ENCODE measurements at regions not wholly inside any gene's neighbourhood (a gene's known extent, or its start where the extent isn't known, plus 50 kb on each side); places are given as distances from the start of the nearest gene placed in this dataset.

DNA sequence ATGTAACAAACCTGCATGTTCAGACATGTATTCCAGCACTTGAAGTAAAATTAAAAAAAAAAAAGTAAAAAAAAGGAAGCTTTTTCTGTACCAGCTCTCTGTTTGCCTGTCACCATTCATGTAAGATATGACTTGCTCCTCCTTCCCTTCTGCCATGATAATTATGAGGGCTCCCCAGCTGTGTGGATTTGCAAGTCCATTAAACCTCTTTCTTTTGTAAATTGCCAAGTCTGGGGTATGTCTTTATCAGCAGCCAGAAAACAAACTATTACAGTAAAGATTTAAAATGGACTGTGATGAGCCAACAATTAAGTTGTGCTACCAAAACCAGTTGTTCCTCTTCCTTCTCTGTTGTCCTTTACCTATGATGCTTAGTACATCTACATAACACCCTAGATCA lies 619.6 kb downstream of the ARL4A start:
- no peak for DNase-seq (ENCODE audit: low spot score)

DNA sequence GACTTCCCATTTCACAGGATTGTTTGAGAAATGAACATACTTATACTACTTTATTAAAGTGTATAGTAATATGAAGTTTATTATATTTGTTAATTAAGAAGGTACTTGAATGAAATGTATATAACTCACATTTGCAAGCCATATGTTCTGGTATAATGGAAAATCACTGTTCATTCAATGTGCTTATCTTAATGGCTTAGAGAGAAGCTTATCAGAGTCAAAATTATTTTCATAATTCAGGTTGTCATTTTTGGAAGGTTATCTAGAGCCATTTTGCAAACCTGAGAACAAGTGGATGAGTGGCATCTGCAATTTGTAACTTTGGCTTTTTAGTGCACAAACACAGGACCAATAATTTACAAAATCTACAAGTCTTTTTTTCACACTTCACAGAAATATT lies 621.0 kb downstream of the ARL4A start:
- no peak for DNase-seq (ENCODE audit: low spot score)

DNA sequence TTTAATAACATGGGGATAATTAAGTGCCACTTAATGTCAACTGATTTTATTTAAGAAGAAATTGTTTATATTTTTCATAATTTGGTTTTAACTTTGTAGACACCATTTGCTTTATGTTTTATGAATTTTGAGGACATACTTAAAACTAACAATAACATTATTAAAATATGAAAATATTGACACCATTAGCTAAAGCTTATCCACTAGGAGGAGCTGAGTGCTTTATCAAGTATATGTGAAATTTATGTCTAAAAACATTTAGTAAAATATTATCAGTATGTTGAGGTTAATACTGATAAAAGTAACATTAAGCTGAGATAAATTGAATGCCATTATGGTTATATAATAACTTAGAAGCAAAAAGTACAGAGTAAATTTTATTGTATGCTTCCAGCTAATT lies 622.1 kb downstream of the ARL4A start:
- DNase-seq (ENCODE audit: low spot score) = no peak

DNA sequence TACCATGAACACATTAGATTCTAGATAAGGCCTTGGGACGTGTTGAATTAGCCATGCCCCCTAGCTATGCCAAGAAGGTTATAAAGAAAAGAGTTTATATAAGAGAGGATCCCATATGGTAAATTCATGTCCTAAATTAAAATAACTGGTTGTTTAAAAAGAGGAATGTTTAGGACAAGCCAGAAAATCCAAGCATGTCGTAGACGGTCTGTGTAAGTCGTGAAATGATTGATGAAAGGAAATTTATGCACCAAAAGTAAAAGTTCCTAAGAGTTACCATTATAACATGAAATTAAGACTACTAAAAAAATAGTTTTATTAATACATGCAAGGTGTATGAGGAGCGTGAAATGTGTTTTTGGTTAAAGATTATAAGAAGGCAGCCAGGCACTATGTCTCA lies 624.9 kb downstream of the ARL4A start:
- peak; percentile 15 for DNase-seq (ENCODE audit: low spot score)

DNA sequence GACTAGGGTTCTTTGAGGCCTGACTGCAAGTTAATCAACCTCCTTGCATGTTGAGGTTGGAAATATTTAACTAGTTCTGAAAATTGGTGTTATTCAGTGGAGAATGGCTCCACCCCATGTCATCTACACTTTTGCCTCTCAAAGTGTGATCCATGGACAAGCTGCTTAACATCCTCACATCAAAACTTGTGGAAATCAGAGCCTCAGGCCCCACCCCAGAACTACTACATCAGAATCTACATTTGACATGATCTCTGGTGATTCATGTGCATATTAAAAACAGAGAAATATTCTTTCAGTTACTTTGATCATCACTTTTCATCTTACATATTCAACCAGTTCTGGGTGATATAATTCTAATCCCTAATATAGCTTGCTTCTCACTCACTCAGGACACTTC lies 632.9 kb downstream of the ARL4A start:
- DNase-seq (ENCODE audit: low spot score) = no peak

DNA sequence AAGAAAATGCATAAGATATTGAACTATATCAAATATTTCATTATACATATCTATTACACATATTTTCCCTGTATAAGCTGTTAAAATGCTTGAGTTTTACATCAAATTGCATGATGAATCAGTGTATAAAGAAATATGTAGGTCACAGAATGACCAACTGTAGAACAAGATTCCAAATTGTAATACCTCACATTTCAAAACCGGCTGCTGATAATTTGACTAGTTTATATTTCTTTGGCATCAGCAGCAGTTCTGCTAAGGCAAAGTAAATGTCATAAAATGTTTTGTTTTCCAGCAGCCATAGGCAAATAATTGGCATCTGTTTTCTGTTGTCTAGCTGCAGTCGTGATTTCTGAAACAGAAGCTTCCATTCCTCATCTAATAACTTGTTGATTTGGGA lies 633.9 kb downstream of the ARL4A start:
- DNase-seq (ENCODE audit: low spot score) = no peak

DNA sequence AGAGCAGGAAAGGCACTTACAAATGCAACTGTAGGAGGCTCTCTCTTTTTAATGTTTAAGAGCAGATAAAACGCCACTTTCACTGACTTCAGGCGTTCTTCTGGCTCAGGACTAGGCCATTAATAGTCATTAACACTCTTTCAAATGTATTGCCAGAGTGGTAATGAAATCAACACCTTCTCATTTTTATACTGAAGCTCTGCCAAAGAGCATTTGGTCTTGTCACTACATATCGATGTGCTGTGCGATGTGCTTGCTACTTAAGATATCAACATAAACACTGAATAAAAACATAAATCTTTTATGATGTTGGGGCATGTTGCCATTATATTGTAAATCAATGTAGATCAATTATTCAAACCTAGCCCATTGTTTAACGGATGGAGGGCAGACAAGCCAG lies 634.7 kb downstream of the ARL4A start:
- no peak for DNase-seq (ENCODE audit: low spot score)

DNA sequence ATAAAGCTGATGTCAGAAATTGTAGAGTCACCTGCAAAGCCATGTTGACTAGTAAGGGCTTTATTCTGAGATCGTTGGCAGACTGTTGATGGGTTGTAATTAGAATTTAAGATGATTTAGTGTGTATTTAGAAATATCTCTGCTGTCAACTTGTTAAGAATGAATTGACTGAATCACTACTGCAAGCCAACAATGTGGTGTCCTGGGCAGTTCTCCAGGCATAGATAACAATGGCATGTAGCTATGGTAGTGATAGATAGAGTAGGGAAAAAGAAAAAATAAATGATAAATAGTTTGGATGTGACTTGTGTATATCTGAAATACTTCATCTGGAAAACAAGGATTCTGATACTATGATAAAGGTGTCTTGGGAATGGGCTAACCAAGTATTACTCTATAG lies 640.2 kb downstream of the ARL4A start:
- DNase-seq (ENCODE audit: low spot score) = no peak

DNA sequence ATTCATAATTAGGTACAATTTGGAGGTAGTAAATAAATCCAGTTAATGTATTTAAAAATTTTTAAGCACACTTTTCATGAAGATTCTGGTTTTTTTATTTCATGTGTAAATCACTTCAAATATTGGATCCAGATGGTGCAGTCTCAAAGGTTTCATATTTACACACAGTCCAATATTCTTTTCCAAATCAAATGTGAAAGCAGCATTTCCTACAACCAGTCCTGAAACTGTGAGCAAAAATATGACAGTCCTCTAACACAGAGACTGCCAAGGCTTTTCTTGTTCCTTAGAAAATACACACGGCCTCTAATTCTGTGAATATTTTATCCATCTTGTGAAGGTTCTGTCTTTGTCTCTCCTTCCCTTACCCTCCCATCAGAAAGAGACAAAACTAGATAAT lies 645.9 kb downstream of the ARL4A start:
- DNase-seq (ENCODE audit: low spot score) = no peak

DNA sequence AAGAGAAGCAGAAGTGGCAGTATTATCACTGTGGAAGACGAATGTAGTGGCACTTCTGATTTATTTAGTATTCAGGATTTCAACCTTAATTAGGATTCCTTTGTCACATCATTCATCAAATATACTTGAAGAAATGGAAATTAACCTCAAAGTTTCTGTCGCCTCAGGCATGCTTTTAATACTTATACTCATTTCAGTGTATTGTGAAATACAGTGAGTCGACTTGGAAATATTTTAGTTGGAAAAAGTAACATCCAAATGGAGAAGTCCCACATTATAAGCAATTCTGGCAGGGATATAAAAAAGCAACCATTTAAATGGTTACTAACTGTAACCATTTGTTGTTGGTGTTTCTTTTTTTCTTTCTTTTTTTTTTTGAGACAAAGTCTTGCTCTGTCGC lies 648.8 kb downstream of the ARL4A start:
- no peak for DNase-seq (ENCODE audit: low spot score)

DNA sequence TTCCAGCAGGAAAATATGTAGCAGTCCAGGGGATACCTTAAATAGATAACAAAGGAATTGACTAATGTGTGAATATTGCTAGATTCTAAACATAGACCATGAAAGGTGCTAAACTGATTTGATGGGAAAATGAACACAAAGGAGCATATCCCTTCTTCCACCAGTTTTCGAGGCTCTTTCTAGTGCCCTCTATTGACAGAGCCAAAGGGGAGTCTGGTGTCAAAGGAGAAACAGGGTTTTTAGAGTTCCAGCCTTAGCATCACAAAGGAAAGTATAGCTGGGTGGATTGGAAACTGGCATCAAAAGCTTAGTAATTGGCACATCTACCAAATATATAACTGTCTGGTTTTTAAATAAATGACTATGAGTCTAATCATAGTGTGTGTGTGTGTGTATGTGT lies 636.8 kb downstream of the ETV1 start:
- no peak for DNase-seq (ENCODE audit: low spot score)

DNA sequence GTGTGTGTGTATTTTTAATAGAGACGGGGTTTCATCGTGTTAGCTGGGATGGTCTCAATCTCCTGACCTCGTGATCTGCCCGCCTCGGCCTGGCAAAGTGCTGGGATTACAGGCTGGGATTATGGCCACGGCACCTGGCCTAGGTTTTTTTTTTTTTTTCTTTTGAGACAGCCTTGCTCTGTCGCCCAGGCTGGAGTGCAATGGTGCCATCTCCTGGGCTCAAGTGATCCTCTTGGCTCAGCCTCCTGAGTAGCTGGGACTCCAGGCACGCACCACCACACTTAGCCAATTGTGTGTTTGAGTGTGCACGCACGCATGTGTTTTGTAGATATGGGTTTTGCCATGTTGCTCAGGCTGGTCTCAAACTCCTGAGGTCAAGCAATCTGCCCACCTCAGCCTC lies 629.8 kb downstream of the ETV1 start:
- DNase-seq (ENCODE audit: low spot score) = no peak

DNA sequence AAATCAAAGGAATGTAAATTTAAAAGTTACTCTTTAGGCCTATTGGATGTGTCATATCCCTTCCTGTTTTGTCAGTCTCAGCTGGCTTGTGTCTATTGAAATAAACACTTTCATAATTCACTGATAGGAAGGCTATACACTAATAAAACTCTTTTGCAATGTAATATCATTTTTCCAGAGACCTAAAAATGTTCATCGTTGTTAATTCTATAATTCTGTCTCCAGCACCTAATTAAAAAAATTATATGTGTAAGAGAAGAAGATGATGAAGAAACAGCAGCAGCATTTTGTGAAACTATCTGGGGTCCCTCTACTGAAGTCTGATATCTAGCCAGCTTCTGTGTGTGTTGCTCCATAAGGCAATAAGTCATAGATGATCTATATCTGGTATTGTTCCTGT lies 602.7 kb downstream of the ETV1 start:
- no peak for DNase-seq (ENCODE audit: low spot score)

DNA sequence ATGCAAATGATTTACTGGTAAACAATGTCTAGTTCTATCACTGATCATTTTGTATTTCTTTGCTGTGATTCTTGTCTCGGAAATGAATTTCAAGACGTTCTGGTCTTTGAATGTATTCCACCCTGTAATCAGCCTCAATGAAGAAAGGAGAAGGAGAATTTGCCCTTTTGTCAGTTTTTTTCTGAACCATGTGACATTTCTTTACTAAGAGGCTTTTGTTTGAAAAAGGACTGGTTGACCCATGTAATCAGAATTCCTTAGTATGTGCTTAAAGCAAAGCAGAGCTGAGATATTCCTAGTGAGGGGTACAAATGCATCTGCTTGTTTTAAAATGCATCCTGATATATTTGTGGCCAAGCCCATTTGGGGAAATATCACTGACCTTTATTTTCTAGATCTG lies 581.6 kb downstream of the ETV1 start:
- no peak for DNase-seq (ENCODE audit: low spot score)

DNA sequence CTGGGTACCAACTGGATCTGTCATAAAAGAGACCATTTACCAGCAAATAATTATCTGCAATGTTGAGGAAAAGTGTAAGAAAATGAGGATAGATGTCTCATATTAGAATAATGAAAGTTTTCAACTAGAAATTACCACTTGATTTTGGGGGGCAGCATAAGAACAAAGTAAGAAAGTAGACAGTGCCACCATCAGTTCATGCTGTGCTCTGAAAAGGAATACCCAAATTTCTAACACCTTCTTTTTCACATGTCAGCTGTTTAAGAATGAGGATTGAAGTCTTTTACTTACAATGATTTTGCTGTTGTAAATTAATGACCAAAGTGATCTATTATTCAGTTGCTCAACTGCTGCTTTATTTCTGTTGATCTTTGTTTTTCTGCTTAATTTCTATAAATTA lies 578.3 kb downstream of the ETV1 start:
- peak; percentile 11 for DNase-seq (ENCODE audit: low spot score)

DNA sequence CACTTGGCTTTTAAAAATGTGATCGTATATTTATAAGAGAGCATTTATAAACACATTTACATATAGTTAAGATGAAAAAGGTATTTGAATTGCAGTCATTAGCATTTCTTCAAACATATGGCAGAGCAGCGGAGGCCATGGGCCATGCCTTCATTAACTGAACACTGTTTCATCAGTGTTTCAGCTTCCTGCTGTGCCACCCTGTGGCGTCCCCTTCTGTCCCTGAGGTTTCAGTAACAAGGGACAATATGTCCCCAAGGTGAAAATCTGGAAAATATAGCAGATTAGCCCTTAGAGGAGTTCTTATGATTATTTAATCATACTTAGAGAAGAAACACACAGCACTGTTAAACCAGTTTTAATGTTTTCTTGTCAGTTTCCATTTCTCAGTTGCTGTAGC lies 577.8 kb downstream of the ETV1 start:
- no peak for DNase-seq (ENCODE audit: low spot score)

DNA sequence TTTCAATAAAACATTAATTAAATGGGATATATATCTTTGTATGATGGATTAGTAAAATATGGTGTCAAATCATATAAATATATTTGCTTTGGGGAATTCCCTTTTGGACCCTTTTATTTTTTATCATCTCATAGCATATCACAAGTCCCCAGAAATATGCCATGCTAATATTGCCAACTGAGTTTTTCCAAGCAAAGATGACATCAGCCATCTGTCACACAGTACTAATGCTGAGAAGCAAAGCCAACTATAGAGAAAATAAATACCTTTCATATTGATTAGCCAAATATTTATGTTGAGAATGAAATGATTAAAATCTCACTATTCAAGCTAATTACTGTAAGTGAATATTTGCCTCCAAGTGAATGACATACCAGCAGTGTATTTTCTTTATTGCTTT lies 575.3 kb downstream of the ETV1 start:
- DNase-seq (ENCODE audit: low spot score) = no peak

DNA sequence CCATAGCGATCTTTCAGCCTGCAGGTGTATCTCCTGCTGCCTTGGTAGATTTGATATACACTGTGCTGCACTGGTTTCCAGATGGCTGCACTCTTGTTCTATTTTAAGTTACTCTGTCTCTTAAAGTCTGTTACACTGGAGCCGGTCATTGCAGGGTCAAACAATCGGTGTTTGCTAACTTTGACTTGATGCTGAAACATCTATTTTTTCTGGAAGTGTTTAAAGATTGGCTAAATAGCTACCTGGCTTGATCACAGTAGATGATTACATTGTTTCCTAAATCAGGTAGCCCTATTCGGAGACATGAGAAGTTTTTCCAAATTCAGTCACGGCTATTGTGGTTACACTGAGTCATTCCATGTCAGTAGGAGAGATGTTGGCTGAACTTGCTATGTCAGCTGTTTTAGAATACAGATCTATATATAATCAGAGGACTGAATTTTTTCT lies 574.8 kb downstream of the ETV1 start:
- no peak for DNase-seq (ENCODE audit: low spot score)

DNA sequence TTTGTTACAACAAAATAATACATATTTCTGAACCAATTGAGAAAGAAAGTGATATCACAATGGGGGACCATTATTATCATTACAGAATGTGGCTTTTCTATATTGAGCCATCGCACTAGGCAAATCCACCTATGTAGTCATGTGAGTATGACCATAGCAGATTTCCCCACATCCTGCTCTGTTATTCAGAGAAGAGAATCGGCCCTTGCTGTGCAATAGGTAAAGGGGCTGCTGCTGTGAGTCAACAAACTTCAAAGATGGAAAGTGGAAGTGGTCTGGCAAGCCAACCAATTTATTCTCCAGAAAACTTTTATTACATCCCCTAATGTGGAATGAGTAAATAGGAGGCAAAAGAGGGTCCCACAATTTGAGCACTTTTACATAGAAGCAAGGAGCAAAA lies 573.4 kb downstream of the ETV1 start:
- no peak for DNase-seq (ENCODE audit: low spot score)

DNA sequence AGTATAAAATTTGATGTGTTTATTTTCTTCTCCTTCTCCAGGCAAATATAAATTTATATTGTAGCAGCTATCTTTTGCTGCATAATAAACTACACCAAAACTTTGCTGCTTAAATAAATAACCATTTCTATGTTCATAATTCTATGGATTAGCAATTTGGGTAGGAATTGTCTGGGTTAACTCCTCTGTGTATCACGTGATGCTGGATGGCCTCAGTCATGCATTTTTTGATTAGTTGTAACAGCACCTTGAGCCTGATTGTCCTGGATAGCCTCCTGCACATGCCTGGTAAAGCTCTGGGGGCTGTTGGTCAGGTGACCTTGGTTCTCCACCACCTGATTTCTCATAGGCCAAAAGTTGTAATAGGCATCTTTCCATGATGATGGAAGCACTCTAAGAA lies 572.9 kb downstream of the ETV1 start:
- DNase-seq (ENCODE audit: low spot score) = no peak

DNA sequence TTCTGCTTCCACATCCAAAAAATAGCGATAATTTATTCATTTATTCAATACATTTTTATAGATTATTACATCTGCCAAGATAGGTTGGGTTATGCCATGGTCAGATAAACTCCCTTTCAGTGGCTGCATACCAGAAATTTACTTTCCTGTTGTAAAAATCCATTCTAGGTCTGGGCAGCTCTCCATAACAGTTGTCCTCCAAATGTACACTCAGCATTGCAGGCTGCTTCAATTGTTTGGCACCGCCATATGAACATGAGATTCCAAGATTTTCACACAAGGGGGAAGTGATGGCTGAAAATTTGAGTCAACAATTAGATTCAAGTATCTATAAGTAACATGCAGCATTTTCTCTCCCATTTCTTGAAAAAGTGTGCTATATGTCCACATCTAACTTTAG lies 568.7 kb downstream of the ETV1 start:
- no peak for DNase-seq (ENCODE audit: low spot score)

DNA sequence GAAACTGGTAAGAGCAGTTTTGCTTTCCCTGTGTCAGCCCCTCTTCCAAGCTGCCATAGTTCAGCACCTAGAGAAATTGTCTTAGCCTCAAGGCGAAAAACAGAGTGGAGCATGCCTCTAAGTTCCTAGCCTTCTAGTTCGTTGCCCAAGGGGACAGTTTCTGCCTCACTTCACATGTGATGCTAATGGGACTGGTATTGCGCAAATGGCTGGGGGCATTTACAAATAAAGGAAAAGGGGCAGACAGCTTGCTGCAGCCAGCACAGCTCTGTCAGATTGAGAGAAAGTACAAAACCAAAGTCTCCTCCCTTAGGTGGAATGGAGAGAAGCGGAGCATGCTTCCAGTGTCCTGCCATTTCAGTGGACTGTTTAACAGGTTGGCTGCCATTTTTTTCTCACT lies 567.7 kb downstream of the ETV1 start:
- DNase-seq (ENCODE audit: low spot score) = no peak

DNA sequence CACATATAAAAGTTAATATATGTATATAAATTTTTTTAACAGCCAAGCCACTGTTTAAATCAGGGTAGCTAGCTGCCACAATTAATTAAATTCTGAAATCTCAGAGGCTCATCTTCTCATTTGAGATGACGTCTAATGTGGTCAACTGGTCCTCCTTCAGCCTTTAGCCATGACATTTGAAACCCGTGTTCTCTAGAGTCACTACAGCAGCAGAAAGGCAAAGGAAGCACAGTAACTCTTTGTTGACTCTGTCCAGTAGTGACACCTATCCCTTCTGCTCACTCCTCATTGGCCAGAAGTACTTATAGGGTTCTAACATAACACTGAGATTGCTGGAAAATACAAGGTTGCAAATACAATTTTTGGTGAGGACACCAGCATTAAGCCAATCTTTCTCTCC lies 555.5 kb downstream of the ETV1 start:
- no peak for DNase-seq (ENCODE audit: low spot score)

DNA sequence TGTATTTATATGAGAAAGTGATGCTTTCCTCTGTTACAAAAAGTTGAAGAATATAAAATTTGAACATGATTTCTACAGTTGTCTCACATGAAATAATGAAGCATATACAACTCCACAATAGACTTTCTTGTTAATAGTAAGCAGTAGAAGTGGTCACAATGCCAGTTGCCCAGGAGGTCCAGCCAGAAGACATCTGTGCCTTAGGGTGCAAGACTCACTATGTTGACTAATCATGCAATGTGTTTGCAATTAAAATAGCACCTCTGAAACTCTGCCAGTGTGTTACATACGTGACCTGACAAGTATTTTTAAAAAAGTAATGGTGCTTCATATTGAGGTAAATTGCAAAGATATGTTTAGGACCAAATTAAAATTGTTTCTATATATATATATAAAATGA lies 547.2 kb downstream of the ETV1 start:
- no peak for DNase-seq (ENCODE audit: low spot score)

DNA sequence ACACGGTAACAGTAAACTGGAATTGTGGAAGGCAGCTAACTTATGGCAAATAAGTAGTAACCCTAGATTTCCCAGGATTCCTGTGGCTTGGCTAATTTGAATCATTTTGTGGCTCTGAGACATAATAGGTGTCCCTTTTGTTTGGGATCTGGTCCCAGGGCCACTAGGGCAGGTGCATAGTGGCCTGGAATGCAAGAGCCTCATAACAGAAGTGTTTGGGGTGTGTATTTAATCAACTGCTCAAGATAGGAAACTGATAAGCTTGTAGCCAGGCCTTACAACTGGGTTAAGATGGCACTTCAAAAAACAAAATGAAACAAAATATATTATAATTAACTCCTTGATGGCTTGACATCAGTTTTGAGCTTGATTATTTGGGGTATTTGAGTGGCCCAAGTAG lies 541.8 kb downstream of the ETV1 start:
- no peak for DNase-seq (ENCODE audit: low spot score)
